Gastroesophageal sphincter (tissue), 3 donors: ENCODE measurements at regions not wholly inside any gene's neighbourhood (a gene's known extent, or its start where the extent isn't known, plus 50 kb on each side); places are given as distances from the start of the nearest gene placed in this dataset.

Source experiments
- CTCF ChIP-seq, 4 experiments: fragments of 200-600 bp in 2 of 4; fragments of 450-650 bp in 2 of 4; sonication (generic) in 1 of 4; IDR thresholded peaks; one replicate each; pipeline ENCODE4 v1.5.1; 2017 to 2019; ENCODE audit warnings: antibody characterized with exemption in 4 of 4, mild to moderate bottlenecking in 2 of 4, moderate library complexity in 2 of 4
- EP300 ChIP-seq: sonication (generic); formaldehyde crosslinking; IDR thresholded peaks from one replicate; pipeline ENCODE4 v1.6.1; 2017; ENCODE audit warnings: antibody characterized with exemption, mild to moderate bottlenecking
- POLR2A ChIP-seq, 2 donors: fragments of 450-650 bp; IDR thresholded peaks; one replicate each; pipeline ENCODE4 v1.6.1; 2017; ENCODE audit warnings: antibody characterized with exemption in 2 of 2, mild to moderate bottlenecking in 2 of 2, moderate library complexity in 1 of 2

- TF ChIP-seq CTCF (IDR thresholded peaks at IDR 0.05) = no peak
- TF ChIP-seq EP300 = no peak
- no peak for TF ChIP-seq POLR2A (IDR thresholded peaks at IDR 0.05)
Observed at GRCh38 chr12:127785540-127785939, 481.4 kb upstream of the TMEM132C start.
